CD8-positive, alpha-beta memory T cell (primary cell): ENCODE measurements at regions not wholly inside any gene's neighbourhood (a gene's known extent, or its start where the extent isn't known, plus 50 kb on each side); places are given as distances from the start of the nearest gene placed in this dataset.

Experiments
- CTCF ChIA-PET: fragments of 350-600 bp; sonication (Branson Sonifier 250); formaldehyde crosslinking; loops from one replicate; lab custom pipeline; 2021; ENCODE audit warnings: antibody characterized with exemption; lab: Charles Lee
- POLR2A ChIA-PET: fragments of 350-600 bp; sonication (Branson Sonifier 250); formaldehyde crosslinking; loops from one replicate; lab custom pipeline; 2021; ENCODE audit warnings: antibody characterized with exemption; lab: Charles Lee
- DNase-seq, 5 donors: peaks; one replicate each; pipeline versions ENCODE4 v3.0.0 to v3.0.0-alpha.2; 2020 to 2022; ENCODE audit warnings: mixed read lengths in 1 of 5
- H3K27ac ChIP-seq: one replicate; pipeline ENCODE4 v1.7.0; 2013; ENCODE audit warnings: low read depth, mild to moderate bottlenecking, low read length, moderate library complexity
- H3K27me3 ChIP-seq: 2 replicates; pipeline ENCODE4 v1.7.0; 2013; ENCODE audit warnings: low read length, mild to moderate bottlenecking; ENCODE audit not compliant: insufficient read depth, poor library complexity, severe bottlenecking
- H3K36me3 ChIP-seq: 2 replicates; pipeline ENCODE4 v1.7.0; 2013; ENCODE audit warnings: mild to moderate bottlenecking, low read length, moderate library complexity; ENCODE audit not compliant: insufficient read depth
- H3K4me1 ChIP-seq: 2 replicates; pipeline ENCODE4 v1.7.0; 2013; ENCODE audit warnings: mild to moderate bottlenecking, low read length, moderate library complexity; ENCODE audit not compliant: insufficient read depth
- H3K4me3 ChIP-seq: 2 replicates; pipeline ENCODE4 v1.7.0; 2013; ENCODE audit warnings: mild to moderate bottlenecking, low read length
- H3K9me3 ChIP-seq: 2 replicates; pipeline ENCODE4 v1.7.0; 2013; ENCODE audit warnings: mild to moderate bottlenecking, low read length
- H3K27ac Mint-ChIP-seq, 8 donors: one replicate each; pipeline ENCODE4 v1.8.0; 2020 to 2021; ENCODE audit warnings: mixed read lengths in 8 of 8, mild to moderate bottlenecking in 6 of 8, inconsistent platforms in 3 of 8, moderate library complexity in 3 of 8
- H3K27me3 Mint-ChIP-seq, 2 donors: one replicate each; pipeline ENCODE4 v1.8.0; 2020 to 2021; ENCODE audit warnings: mixed read lengths in 2 of 2, mild to moderate bottlenecking in 1 of 2, moderate library complexity in 1 of 2
- H3K36me3 Mint-ChIP-seq, 3 donors: one replicate each; pipeline ENCODE4 v1.8.0; 2020 to 2021; ENCODE audit warnings: mixed read lengths in 3 of 3, inconsistent platforms in 1 of 3, mild to moderate bottlenecking in 1 of 3
- H3K4me1 Mint-ChIP-seq, 3 donors: one replicate each; pipeline ENCODE4 v1.8.0; 2020 to 2021; ENCODE audit warnings: mixed read lengths in 3 of 3, inconsistent platforms in 1 of 3, mild to moderate bottlenecking in 1 of 3
- H3K4me3 Mint-ChIP-seq, 7 donors: one replicate each; pipeline ENCODE4 v1.8.0; 2020 to 2021; ENCODE audit warnings: mixed read lengths in 7 of 7, mild to moderate bottlenecking in 6 of 7, moderate library complexity in 4 of 7, inconsistent platforms in 2 of 7
- H3K9me3 Mint-ChIP-seq, 5 donors: one replicate each; pipeline ENCODE4 v1.8.0; 2020 to 2022; ENCODE audit warnings: mixed read lengths in 5 of 5, mild to moderate bottlenecking in 3 of 5, moderate library complexity in 2 of 5, inconsistent platforms in 1 of 5

DNA sequence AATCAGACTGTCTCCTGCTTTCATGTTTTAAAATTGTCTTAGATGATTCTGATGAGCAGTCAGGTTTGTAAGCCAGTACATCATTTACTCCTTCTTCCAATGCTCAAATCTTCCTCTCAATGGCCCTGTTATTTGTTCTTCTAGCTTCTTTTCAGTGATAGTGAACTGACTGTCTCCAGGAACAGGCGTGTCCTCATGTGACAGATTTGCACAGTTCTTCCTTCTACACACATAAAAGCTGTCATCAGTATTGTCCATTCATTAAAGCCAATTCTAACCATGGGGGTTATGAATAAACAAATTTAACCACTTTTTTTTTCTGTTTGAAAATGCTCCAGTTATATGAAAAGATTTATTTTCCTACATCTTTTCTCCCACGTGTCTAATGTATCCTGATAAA, 308.7 kb upstream of the SORCS1 start:
- Histone ChIP-seq H3K27ac (no peak overlapping the region), H3K4me1 (no peaks in the 10 kb centered on the region), H3K27me3 (no peaks in the 10 kb centered on the region), H3K9me3 (no peaks in the 10 kb centered on the region), H3K4me3 (no peak overlapping the region), H3K36me3 (no peaks in the 10 kb centered on the region)
- Mint-ChIP-seq H3K4me1 (no peaks in the 10 kb centered on the region), H3K9me3 (peaks cover 5 to 16% (median 7%) of the 10 kb centered on the region in 5 donors), H3K27me3 (peaks cover 0 to 1% of the 10 kb centered on the region in 2 donors), H3K4me3 (no peak overlapping the region), H3K27ac (no peak overlapping the region), H3K36me3 (no peaks in the 10 kb centered on the region)
- POLR2A ChIA-PET, result no interaction called here
- CTCF ChIA-PET, result no interaction called here
- no peak for DNase-seq

DNA sequence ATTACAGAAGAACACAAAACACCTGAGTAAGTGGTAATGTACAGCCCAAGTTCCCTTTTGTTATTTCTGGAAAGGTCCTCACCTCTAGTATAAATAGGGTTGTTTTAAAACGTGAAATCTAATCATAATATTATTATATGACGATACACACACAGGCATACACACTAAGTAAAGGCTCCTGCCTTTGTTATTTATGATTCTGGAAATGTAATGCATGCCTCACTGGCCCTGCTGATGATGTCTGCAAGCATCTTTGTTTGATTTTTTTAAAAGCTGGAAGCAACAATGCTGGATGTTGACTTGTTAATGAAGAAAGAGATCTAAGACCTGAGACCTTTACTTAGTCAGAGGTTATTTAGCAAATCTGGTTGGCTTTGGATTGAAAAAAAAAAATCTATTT, 307.4 kb upstream of the SORCS1 start:
- Mint-ChIP-seq H3K9me3 (peaks cover 5 to 13% (median 7%) of the 10 kb centered on the region in 5 donors), H3K27me3 (peaks cover 0 to 1% of the 10 kb centered on the region in 2 donors), H3K27ac (no peak overlapping the region), H3K36me3 (no peaks in the 10 kb centered on the region), H3K4me3 (no peak overlapping the region), H3K4me1 (no peaks in the 10 kb centered on the region)
- POLR2A ChIA-PET, result no interaction called here
- Histone ChIP-seq H3K36me3 (no peaks in the 10 kb centered on the region), H3K27me3 (no peaks in the 10 kb centered on the region), H3K4me3 (no peak overlapping the region), H3K9me3 (no peaks in the 10 kb centered on the region), H3K4me1 (no peaks in the 10 kb centered on the region), H3K27ac (no peak overlapping the region)
- CTCF ChIA-PET, result no interaction called here
- DNase-seq, result no peak

DNA sequence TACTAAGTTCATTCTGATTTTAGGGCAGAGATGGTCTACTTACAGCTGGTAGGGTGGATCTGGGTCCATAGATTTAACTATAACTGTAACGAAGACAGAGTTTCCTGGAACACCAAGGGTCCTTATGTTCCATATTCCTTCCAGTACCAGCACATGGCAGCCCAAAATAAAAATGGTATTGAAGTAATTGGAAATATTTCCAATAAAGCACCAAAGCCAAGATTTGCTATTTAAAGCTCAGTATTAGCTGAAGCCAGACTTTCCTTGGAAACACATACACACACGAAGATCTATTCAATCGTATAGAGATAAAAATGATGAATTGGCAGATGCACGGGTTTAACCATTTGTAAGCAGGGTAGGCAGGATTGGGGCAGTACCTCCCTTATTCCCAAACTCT, 289.1 kb upstream of the SORCS1 start:
- peaks cover 0 to 16% (median 5%) of the 10 kb centered on the region in 5 donors for H3K9me3 Mint-ChIP-seq
- Histone ChIP-seq H3K27me3 (no peaks in the 10 kb centered on the region), H3K4me1 (no peaks in the 10 kb centered on the region), H3K9me3 (no peaks in the 10 kb centered on the region), H3K36me3 (no peaks in the 10 kb centered on the region), H3K4me3 (no peak overlapping the region), H3K27ac (no peak overlapping the region)
- DNase-seq, result no peak
- H3K4me1 Mint-ChIP-seq, result no peaks in the 10 kb centered on the region
- no peaks in the 10 kb centered on the region for H3K27me3 Mint-ChIP-seq
- no peaks in the 10 kb centered on the region for H3K36me3 Mint-ChIP-seq
- no peak overlapping the region for H3K27ac Mint-ChIP-seq
- ChIA-PET CTCF (no interaction called here), POLR2A (no interaction called here)
- H3K4me3 Mint-ChIP-seq, result no peak overlapping the region

DNA sequence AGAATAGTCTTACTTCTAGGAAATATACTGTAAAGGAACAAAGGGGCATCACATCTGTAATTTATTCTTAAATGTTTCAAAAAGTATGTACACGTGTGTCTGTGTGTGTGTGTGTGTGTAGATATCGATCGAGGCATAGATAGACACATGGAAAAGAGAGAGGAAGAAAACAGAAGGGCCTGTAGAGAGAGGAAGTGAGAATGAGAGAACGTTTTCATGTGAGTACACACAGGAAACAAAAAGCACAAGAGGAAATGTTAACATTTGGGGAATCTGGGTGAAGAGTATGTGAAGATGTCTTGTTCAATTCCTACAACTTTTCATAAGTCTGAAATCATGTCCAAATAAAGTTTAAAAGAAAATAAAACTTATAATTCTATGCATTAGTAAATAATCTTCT, 286.5 kb upstream of the SORCS1 start:
- Mint-ChIP-seq H3K9me3 (peaks cover 0 to 29% (median 7%) of the 10 kb centered on the region in 5 donors), H3K4me1 (no peaks in the 10 kb centered on the region), H3K36me3 (no peaks in the 10 kb centered on the region), H3K4me3 (no peak overlapping the region), H3K27me3 (no peaks in the 10 kb centered on the region), H3K27ac (no peak overlapping the region)
- Histone ChIP-seq H3K4me3 (no peak overlapping the region), H3K4me1 (no peaks in the 10 kb centered on the region), H3K27me3 (no peaks in the 10 kb centered on the region), H3K36me3 (no peaks in the 10 kb centered on the region), H3K27ac (no peak overlapping the region), H3K9me3 (no peaks in the 10 kb centered on the region)
- no peak for DNase-seq
- CTCF ChIA-PET, result no interaction called here
- POLR2A ChIA-PET, result no interaction called here

DNA sequence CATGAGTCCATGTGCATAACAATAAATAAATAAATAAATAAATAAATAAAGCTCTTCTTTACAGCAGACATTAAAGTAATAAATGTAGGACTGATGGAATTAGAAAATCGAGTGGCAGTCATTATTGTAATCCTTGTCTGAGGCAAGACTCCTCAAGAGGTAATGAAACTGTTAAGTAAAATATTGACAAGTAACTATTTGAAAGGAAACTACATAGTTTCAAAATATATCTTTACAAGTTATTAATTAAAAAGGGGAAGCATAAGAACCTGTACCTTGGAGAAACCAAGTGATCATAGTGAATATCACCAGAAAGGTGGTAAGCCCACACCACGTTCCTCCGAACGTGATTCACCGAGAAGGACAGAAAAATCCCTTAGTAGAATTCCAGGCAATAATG, 285.6 kb upstream of the SORCS1 start:
- ChIA-PET POLR2A (no interaction called here), CTCF (no interaction called here)
- no peaks in the 10 kb centered on the region for H3K36me3 Mint-ChIP-seq
- Histone ChIP-seq H3K27ac (no peak overlapping the region), H3K4me1 (no peaks in the 10 kb centered on the region), H3K4me3 (no peak overlapping the region), H3K27me3 (no peaks in the 10 kb centered on the region), H3K36me3 (no peaks in the 10 kb centered on the region), H3K9me3 (no peaks in the 10 kb centered on the region)
- H3K4me1 Mint-ChIP-seq, result no peaks in the 10 kb centered on the region
- peaks cover 5 to 37% (median 11%) of the 10 kb centered on the region in 5 donors for H3K9me3 Mint-ChIP-seq
- no peaks in the 10 kb centered on the region for H3K27me3 Mint-ChIP-seq
- DNase-seq, result no peak
- no peak overlapping the region for H3K27ac Mint-ChIP-seq
- H3K4me3 Mint-ChIP-seq, result no peak overlapping the region

DNA sequence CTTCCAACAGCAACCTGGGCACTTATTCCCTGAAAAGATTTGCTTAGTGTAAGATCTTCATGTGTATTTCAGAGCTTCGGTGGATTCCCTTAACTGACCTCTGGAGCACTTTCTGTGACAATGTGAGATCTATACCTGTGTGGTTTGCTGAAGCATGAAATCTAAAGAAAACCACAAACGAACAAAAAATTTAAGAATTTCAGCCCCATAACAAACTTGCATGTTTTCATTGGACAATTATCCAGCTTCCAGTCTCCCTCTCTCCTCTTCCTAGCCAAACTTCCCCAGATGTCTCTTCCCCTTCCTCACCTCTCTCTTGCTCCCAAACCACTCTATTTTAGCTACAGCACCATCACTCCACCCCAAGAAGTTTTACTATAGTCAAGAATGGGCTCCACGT, 279.9 kb upstream of the SORCS1 start:
- no peak for DNase-seq
- H3K9me3 Mint-ChIP-seq, result peaks cover 5 to 32% (median 16%) of the 10 kb centered on the region in 5 donors
- no peaks in the 10 kb centered on the region for H3K36me3 Mint-ChIP-seq
- H3K4me1 Mint-ChIP-seq, result no peaks in the 10 kb centered on the region
- no peak overlapping the region for H3K4me3 ChIP-seq
- H3K4me3 Mint-ChIP-seq, result no peak overlapping the region
- H3K9me3 ChIP-seq, result no peaks in the 10 kb centered on the region
- no peaks in the 10 kb centered on the region for H3K36me3 ChIP-seq
- H3K27me3 ChIP-seq, result no peaks in the 10 kb centered on the region
- CTCF ChIA-PET, result no interaction called here
- POLR2A ChIA-PET, result interaction anchor here (0.6 kb wide), 1 partner anchor 180 kb away, joined by 4 read pairs; no protein-coding TSS in a partner anchor
- no peak overlapping the region for H3K27ac ChIP-seq
- no peak overlapping the region for H3K27ac Mint-ChIP-seq
- no peaks in the 10 kb centered on the region for H3K27me3 Mint-ChIP-seq
- no peaks in the 10 kb centered on the region for H3K4me1 ChIP-seq

DNA sequence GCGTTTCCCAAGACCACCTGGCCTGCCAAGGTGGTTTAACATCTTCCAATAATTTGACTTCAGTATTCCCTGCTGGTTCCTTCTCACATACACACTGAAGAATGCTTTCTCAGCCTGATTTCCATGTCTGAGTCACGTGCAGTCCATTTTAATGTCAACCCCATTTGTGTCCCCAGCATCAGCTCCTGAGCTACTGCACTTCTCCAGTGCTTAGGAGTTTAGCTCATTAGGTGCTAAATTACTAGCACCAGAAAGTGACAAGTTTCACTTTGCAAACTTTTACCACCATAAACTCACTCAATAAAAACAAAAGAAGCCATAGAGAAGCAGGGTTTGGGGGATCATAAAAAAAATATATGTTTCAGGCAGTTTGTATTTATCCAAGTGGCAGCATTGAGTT, 279.3 kb upstream of the SORCS1 start:
- Histone ChIP-seq H3K27ac (no peak overlapping the region), H3K4me3 (no peak overlapping the region), H3K27me3 (no peaks in the 10 kb centered on the region), H3K4me1 (no peaks in the 10 kb centered on the region), H3K36me3 (no peaks in the 10 kb centered on the region), H3K9me3 (no peaks in the 10 kb centered on the region)
- DNase-seq, result no peak
- Mint-ChIP-seq H3K36me3 (no peaks in the 10 kb centered on the region), H3K4me1 (no peaks in the 10 kb centered on the region), H3K27me3 (no peaks in the 10 kb centered on the region), H3K27ac (no peak overlapping the region), H3K4me3 (no peak overlapping the region), H3K9me3 (peaks cover 5 to 28% (median 16%) of the 10 kb centered on the region in 5 donors)
- ChIA-PET POLR2A (no interaction called here), CTCF (no interaction called here)

DNA sequence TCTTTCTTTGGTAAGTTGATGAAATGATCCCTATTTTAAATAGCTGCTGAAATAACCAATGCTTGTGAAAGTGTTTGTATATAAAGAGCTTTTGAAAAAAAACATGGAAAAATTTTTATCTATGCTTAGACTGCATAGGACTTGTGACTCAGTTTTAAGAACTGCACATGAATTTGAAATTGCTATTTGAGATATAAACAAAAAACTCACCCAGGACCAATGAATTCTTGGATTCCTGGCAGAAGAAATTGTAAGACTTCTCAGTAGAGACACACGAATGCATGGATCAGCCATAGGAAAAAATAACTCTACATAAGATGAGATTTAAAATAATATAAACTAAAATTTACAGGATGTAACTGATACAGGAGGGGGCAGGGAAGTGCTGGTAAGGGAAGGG, 278.8 kb upstream of the SORCS1 start:
- H3K9me3 ChIP-seq, result no peaks in the 10 kb centered on the region
- no peak overlapping the region for H3K4me3 ChIP-seq
- H3K4me1 ChIP-seq, result no peaks in the 10 kb centered on the region
- H3K36me3 ChIP-seq, result no peaks in the 10 kb centered on the region
- no peak for DNase-seq
- ChIA-PET CTCF (no interaction called here), POLR2A (no interaction called here)
- no peak overlapping the region for H3K4me3 Mint-ChIP-seq
- H3K27ac ChIP-seq, result no peak overlapping the region
- H3K9me3 Mint-ChIP-seq, result peaks cover 5 to 31% (median 16%) of the 10 kb centered on the region in 5 donors
- no peaks in the 10 kb centered on the region for H3K4me1 Mint-ChIP-seq
- H3K36me3 Mint-ChIP-seq, result no peaks in the 10 kb centered on the region
- H3K27ac Mint-ChIP-seq, result no peak overlapping the region
- no peaks in the 10 kb centered on the region for H3K27me3 Mint-ChIP-seq
- no peaks in the 10 kb centered on the region for H3K27me3 ChIP-seq

DNA sequence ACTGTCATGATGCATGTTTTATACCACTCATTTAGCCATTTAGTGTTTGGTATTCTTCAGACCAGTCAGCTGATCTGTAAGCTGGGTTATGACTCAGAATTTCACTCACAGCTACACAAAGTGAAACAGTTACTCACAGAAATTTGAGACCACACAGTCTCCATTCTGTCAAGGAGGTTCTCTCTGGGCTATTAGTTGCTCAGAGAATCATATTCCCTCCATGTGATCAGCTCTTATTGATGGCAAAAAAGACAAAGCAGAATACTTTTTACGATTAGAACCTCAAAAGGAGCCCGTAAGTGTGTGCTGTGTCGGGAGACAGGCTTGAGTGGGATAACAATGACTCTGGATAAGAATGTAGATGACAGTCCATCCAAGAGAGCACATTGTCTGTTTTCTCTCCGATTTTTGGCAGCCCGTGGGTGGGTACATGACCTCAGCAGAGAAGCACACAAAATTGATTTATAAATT, 277.6 kb upstream of the SORCS1 start:
- H3K4me1 Mint-ChIP-seq, result no peaks in the 10 kb centered on the region
- peaks cover 5 to 30% (median 14%) of the 10 kb centered on the region in 5 donors for H3K9me3 Mint-ChIP-seq
- no peak overlapping the region for H3K27ac Mint-ChIP-seq
- H3K9me3 ChIP-seq, result no peaks in the 10 kb centered on the region
- H3K4me3 Mint-ChIP-seq, result no peak overlapping the region
- H3K4me3 ChIP-seq, result no peak overlapping the region
- no peaks in the 10 kb centered on the region for H3K36me3 ChIP-seq
- no peaks in the 10 kb centered on the region for H3K27me3 ChIP-seq
- no peak for DNase-seq
- POLR2A ChIA-PET, result no interaction called here
- CTCF ChIA-PET, result no interaction called here
- H3K4me1 ChIP-seq, result no peaks in the 10 kb centered on the region
- no peaks in the 10 kb centered on the region for H3K27me3 Mint-ChIP-seq
- H3K27ac ChIP-seq, result no peak overlapping the region
- H3K36me3 Mint-ChIP-seq, result no peaks in the 10 kb centered on the region
